Stimulated activated CD8-positive, alpha-beta memory T cell treated with anti-CD3 and anti-CD28 coated beads, Interleukin-7, amount 100 ng/mL, for 1 hour (primary cell): ENCODE measurements at regions not wholly inside any gene's neighbourhood (a gene's known extent, or its start where the extent isn't known, plus 50 kb on each side); places are given as distances from the start of the nearest gene placed in this dataset.

Experiments used
- DNase-seq, 2 donors: peaks; one replicate each; pipeline ENCODE4 v3.0.0-alpha.2; 2020; ENCODE audit warnings: low read depth in 2 of 2

DNA sequence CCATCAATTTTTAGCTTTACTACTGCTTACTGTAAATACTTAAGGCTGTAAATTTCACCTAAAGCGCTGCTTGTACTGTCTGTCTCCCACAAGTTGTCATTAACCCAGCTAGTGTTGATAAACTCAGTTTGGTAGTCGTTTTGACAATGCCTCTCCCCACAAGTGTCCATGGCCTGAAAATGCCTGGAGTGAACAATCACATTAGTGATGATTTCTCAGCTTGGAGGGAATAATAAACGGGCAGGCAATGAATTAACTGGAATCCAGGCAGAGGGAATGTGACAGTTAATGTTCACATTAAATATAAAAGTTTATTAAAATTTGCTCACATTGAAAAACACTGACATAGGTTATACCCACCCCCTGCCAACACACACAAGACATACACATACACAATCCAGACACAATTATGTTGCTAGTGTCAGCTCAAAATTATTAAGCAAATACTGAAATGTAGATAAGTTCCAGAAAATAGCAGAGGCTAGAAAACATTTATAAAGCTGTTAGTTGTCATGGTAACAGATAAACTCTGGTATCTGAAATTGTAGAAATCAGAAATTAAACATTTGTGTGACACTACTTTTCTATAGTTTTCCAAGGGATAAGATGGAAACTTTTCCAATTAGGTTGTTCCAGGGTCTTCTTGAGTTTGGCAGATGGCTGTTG lies 341.9 kb downstream of the DIRAS2 start:
- no peak for DNase-seq

GRCh38 chr9:90301277-90301653 lies 341.4 kb downstream of the DIRAS2 start:
- DNase-seq = no peak

DNA sequence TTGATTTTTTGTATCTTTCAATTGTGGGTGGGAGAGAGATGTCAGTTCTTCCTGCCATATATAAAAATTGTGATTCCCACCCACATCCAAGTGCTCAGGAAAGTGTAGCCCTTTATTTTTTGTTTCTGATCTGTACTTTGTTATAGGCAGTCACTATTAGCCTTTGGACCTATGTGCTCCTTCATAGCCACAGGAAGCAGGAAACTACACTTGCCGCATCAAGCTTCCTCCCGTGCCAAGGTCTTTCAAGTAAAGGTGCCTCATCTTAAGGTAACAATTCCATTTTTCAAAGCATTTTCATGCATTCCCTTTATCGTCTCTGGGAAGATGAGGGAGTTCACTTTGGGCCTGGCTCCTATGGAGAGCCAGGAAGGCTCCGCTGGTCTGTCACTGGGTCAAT lies 339.0 kb downstream of the DIRAS2 start:
- no peak for DNase-seq

- no peak for DNase-seq
Measured at GRCh38 chr9:90306158-90306557, 336.5 kb downstream of the DIRAS2 start.

DNA sequence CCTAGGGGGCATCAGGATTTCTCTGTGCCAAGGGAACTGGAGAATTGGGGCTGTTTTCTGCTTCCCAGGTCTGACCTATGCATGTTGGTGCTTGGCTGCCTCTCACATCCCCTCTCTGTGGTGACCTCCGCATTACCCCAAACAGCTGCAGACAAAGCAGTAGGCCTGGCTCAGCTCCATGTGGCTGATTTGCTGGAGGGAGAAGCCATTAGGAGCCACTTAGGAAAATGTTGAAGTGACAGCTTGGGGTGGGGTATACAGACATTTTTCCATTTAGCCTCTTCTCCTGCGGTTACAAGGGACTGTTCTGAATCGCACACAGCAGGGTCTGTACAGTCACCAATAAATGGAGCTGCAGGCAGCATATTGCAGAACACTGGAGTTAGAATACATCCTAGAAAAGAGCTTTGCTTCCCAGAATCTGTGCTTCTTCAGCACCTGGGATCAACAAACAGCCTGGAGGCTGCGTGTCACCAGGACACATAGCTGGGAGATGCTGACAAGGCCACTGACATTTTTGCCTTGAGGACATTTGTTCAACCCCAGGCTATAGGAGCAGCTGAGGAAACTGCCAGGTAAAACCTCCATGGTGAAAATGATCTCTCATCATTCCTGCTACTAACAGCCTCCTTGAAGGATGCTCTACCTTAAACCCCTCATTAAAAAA lies 335.3 kb downstream of the DIRAS2 start:
- no peak for DNase-seq

DNA sequence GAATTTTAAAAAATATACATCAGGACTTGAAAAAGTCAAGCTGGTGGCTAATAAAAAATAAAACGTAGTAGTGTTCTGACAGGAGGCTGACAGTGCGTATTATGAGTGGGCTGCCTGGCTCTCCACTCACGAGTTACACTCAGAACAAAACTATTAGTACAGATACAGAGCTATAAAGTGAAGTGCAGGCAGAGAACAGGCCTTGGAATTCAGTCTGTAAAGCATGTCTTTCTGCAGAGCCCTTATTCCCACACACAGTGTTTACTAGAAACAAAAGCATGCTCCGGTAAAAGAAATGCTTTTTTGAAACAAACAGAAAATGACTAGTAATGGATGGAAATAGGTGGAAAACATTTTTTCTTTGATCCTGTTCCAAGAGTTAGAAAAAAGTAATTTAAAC lies 334.7 kb downstream of the DIRAS2 start:
- DNase-seq = no peak

DNA sequence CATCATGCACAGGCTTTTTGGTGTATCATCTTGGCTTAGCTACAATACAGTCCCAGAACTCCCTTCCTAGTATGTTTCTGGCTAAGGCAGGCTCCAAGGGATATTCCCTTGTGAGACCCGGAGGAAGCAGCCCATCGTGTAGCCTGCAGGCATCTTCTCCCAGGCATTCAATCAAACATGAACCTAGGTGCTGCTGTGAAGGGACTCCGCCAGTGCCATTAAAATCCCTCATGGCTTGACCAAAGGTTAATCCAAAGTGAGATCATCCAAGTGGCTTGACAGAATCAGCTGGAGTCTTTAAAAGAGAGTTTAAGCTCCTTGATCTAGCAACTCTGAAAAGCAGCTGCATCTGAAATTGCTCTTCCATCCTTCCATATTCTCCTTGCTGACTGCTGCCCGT lies 333.9 kb downstream of the DIRAS2 start:
- no peak for DNase-seq

- no peak for DNase-seq
Measured at GRCh38 chr9:90309809-90310520, 332.7 kb downstream of the DIRAS2 start.

- no peak for DNase-seq
Measured at GRCh38 chr9:90310521-90310876, 332.1 kb downstream of the DIRAS2 start.

- DNase-seq = no peak
Measured at GRCh38 chr9:90311811-90312210, 330.8 kb downstream of the DIRAS2 start.

DNA sequence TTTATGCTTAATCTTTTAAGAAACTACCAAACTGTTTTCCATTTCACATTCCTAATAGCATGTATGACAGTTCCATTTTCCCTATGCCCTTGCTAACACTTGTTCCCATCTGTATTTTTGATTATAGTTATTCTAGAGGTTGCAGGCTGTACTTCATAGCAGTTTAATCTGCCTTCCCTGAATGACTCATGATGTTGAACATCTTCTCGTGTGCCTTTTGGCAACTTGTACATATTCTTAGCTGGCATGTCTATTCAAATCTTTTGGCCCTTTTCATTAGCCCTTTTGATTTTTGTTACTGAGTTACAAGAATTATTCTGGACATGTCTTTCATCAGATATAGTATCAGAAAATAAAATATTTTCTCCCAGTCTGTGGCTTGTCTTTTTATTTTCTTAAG lies 320.3 kb downstream of the DIRAS2 start:
- DNase-seq = no peak

- no peak for DNase-seq
Measured at GRCh38 chr9:90325913-90326653, 316.5 kb downstream of the DIRAS2 start.

DNA sequence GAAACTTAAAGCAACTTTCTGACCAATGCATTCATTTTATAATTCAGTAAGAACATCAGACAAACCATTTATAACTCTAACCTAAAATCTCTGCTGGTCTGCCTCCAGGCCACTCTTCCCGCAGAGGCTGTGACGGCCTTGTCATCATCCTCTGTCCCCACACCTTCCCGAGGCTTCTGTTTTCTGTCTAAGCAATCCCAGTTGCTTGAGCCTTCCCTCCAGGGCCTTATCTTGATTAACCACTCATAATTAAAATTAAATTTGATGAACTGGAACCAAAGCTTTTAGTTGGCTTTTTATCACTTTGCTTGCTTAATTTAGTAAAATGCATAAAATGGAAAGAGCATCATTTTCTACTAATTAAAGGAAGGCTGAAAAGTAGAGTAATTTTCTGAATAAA lies 312.4 kb downstream of the DIRAS2 start:
- DNase-seq = no peak

DNA sequence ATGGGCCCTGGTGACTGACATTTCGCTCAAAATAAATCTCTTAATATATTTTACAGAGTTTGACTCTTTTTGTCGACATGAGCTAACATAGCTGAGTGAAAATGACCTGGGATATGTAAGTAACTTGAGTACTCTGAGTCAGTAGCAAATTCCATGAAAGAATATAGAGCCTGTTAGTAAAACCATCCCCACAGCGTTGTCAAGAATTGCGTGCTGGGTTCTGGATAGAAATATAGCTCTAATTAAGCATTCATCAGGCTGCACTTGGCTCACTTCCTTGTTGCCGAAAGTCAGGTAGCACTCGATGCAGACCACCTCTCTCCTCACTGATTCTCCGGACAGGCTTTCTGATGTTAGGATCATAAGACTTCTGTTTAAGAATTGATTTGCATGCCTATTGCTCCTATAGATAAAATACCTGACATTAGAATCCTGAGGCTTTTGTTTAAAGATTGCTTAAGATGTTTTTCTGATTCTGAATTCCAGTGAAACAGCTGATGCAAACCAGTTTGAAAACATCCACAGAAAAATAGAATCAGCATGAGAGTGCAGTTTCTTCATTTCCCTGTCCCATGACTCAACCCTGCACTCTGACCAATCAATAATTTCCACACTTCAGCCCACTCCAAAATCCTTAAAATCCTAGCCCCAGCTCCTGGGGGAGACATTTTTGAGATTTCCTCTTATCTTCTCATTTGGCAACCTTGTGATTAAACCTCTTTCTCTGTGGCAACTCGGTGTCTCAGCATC lies 310.6 kb downstream of the DIRAS2 start:
- no peak for DNase-seq

GRCh38 chr9:90333226-90333625 lies 309.4 kb downstream of the DIRAS2 start:
- no peak for DNase-seq

- DNase-seq = no peak
Measured at GRCh38 chr9:90340421-90340820, 302.2 kb downstream of the DIRAS2 start.

DNA sequence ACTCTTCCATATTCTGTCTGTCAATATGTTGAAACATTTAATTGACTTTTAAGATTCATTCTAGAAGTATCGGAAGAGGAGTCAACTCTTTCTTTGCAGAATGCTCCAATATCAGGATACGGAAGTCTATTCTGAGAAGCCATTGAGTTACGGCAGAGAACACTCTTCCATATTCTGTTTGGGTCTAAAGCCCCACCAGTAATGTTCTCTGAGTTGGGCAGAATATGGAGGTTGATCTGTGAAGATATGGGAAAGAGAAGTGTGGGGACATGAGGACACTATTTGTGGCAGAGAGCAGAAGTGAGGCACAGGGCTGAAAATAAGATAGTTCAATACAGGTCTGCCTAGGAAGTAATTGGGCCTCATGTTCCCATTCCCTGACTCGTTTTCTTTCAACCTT lies 300.0 kb downstream of the DIRAS2 start:
- DNase-seq = no peak

GRCh38 chr9:90343366-90343765 lies 299.3 kb downstream of the DIRAS2 start:
- DNase-seq = no peak

- no peak for DNase-seq
Measured at GRCh38 chr9:90343991-90344390, 298.6 kb downstream of the DIRAS2 start.

GRCh38 chr9:90365666-90366065 lies 277.0 kb downstream of the DIRAS2 start:
- DNase-seq = no peak

GRCh38 chr9:90368241-90368640 lies 274.4 kb downstream of the DIRAS2 start:
- no peak for DNase-seq

DNA sequence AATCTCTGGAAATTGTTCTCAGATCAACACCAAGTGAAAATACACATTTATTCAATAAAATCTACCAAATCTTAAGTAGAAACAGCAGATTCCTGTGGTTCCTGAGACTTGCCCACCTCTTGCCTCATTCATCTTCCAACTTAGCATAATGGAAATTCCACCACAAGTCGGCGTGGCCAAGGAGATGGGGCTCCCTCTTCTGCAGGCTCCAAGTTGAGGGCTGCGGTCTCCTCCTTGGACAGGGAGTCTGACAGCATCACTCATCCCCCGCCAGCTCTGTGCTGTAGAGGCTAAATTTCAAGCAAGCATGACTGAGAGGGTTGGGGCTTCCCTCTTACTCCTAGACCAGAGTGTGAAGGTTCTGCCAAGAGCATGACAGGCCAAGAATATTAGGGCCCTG lies 273.7 kb downstream of the DIRAS2 start:
- no peak for DNase-seq
